ENCODE measurements at regions not wholly inside any gene's neighbourhood (a gene's known extent, or its start where the extent isn't known, plus 50 kb on each side); places are given as distances from the start of the nearest gene placed in this dataset.

- DNase-seq (ENCODE audit: low read depth) = no peak
- H3K4me3 ChIP-seq (ENCODE audit: low read depth, low read length) = no peak overlapping the region
- TF ChIP-seq POLR2A (IDR thresholded peaks at IDR 0.05; ENCODE audit: extremely low read depth, insufficient read length) (no peak), CTCF (IDR thresholded peaks at IDR 0.05; ENCODE audit: low read depth, low read length) (no peak), MYC (IDR thresholded peaks at IDR 0.05; ENCODE audit: low read depth, low read length) (no peak)
- TF ChIP-seq, protein P1, sequence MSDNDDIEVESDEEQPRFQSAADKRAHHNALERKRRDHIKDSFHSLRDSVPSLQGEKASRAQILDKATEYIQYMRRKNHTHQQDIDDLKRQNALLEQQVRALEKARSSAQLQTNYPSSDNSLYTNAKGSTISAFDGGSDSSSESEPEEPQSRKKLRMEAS (IDR thresholded peaks at IDR 0.05; ENCODE audit: low read depth, low read length) = no peak
Measured at GRCh38 chr7:33819658-33820057, 85.7 kb upstream of the BMPER start.

GRCh38 chr7:33820206-33820605, 85.1 kb upstream of the BMPER start:
- H3K4me3 ChIP-seq (ENCODE audit: low read depth, low read length) = no peak overlapping the region
- no peak for DNase-seq (ENCODE audit: low read depth)
- TF ChIP-seq CTCF (IDR thresholded peaks at IDR 0.05; ENCODE audit: low read depth, low read length) (no peak), MYC (IDR thresholded peaks at IDR 0.05; ENCODE audit: low read depth, low read length) (no peak), POLR2A (IDR thresholded peaks at IDR 0.05; ENCODE audit: extremely low read depth, insufficient read length) (no peak)
- TF ChIP-seq, protein P1 (IDR thresholded peaks at IDR 0.05; ENCODE audit: low read depth, low read length) = no peak

GRCh38 chr7:33821970-33822369, 83.4 kb upstream of the BMPER start:
- TF ChIP-seq, protein P1 (IDR thresholded peaks at IDR 0.05; ENCODE audit: low read depth, low read length) = no peak
- TF ChIP-seq MYC (IDR thresholded peaks at IDR 0.05; ENCODE audit: low read depth, low read length) (no peak), CTCF (IDR thresholded peaks at IDR 0.05; ENCODE audit: low read depth, low read length) (no peak), POLR2A (IDR thresholded peaks at IDR 0.05; ENCODE audit: extremely low read depth, insufficient read length) (no peak)
- DNase-seq (ENCODE audit: low read depth) = no peak
- no peak overlapping the region for H3K4me3 ChIP-seq (ENCODE audit: low read depth, low read length)

DNA sequence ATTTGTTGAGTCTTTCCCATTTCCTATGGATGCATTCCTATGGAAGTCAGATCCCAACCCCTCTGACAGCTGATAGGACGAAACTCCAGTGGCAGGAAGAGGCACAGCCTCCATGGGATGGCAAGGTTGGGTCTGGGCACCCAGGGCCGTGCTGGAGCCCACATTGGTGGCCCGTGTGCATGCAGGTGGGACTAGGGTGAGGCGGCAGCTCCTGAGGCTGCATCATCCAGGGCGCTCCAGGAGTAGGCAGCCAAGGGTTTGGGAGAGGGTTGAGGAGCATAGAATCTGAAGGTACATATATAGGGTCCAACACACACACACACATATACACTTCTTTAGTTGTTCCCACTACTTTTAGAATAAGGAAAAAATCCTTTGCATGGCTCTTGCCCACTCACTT, 81.4 kb upstream of the BMPER start:
- TF ChIP-seq CTCF (IDR thresholded peaks at IDR 0.05; ENCODE audit: low read depth, low read length) (no peak), MYC (IDR thresholded peaks at IDR 0.05; ENCODE audit: low read depth, low read length) (no peak), POLR2A (IDR thresholded peaks at IDR 0.05; ENCODE audit: extremely low read depth, insufficient read length) (no peak)
- TF ChIP-seq, protein P1 (IDR thresholded peaks at IDR 0.05; ENCODE audit: low read depth, low read length) = no peak
- H3K4me3 ChIP-seq (ENCODE audit: low read depth, low read length) = no peak overlapping the region
- no peak for DNase-seq (ENCODE audit: low read depth)

DNA sequence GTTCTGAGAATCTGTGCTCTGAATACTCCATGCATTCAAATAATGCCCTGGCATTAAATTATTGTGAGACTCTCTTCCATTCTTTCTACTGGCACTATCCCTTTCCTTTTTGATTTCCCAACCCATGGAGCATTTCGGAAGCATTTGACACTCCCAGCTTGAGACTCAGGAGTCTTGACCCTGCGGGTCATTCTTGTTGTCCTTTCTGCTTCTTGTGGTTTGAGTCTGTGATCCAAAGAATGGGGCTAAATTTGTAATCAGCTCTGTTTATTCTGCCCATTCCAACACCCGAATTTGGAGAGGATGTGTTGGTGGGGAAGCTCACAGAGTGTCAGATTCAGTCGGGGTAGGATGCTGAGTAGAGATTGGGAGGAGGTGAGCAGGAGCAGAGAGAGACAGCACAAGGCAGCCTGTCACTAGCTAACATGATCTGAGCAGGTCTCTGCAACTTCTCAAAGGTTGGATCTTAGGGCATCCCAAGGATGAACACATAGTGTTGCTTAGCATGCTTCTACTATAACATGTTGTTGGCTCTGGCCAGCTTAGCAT, 80.4 kb upstream of the BMPER start:
- TF ChIP-seq CTCF (IDR thresholded peaks at IDR 0.05; ENCODE audit: low read depth, low read length) = no peak
- TF ChIP-seq POLR2A (IDR thresholded peaks at IDR 0.05; ENCODE audit: extremely low read depth, insufficient read length) = no peak
- TF ChIP-seq MYC (IDR thresholded peaks at IDR 0.05; ENCODE audit: low read depth, low read length) = no peak
- TF ChIP-seq, protein P1 (IDR thresholded peaks at IDR 0.05; ENCODE audit: low read depth, low read length) = no peak
- H3K4me3 ChIP-seq (ENCODE audit: low read depth, low read length) = no peak overlapping the region
- no peak for DNase-seq (ENCODE audit: low read depth)

Measured in NB4 (cell line).